GM12878 (cell line): ENCODE measurements at regions not wholly inside any gene's neighbourhood (a gene's known extent, or its start where the extent isn't known, plus 50 kb on each side); places are given as distances from the start of the nearest gene placed in this dataset.

Experiments used
- ATAC-seq: fragments of 200-7000 bp; cut with Tn5 transposase; 3 replicates; pipeline ENCODE4 v1.9.1; 2020; ENCODE audit warnings: mild to moderate bottlenecking, moderate library complexity
- BruUV-seq: library from RNA; stranded (reverse); fragments of 400-500 nt; replicated peaks from 2 replicates; lab custom pipeline; 2021; lab: Mats Ljungman, UMichigan
- CTCF ChIA-PET: fragments of 300-600 bp; sonication (Branson Sonifier 250); formaldehyde crosslinking; extraction: SDS; loops from one replicate; lab custom pipeline; 2021; ENCODE audit warnings: inconsistent platforms; lab: Yijun Ruan, JAX
- POLR2A ChIA-PET: fragments of 350-600 bp; formaldehyde crosslinking; extraction: SDS; loops from one replicate; lab custom pipeline; 2021; ENCODE audit warnings: inconsistent platforms; lab: Charles Lee
- RAD21 ChIA-PET: fragments of 300-600 bp; sonication (Branson Sonifier 250); formaldehyde crosslinking; loops from one replicate; lab custom pipeline; 2023; ENCODE audit warnings: antibody characterized with exemption; ENCODE audit not compliant: unreplicated experiment; lab: Charles Lee
- SMC1A ChIA-PET: fragments of 300-600 bp; sonication (Branson Sonifier 250); formaldehyde crosslinking; loops from one replicate; lab custom pipeline; 2023; ENCODE audit not compliant: unreplicated experiment, uncharacterized antibody; lab: Charles Lee
- DNase-seq: peaks from one replicate; pipeline ENCODE4 v3.0.0-alpha.2; 2011; ENCODE audit warnings: low read depth, low spot score
- FAIRE-seq: peaks from 3 replicates; lab custom pipeline; 2011; peaks lifted over from hg19 to GRCh38; lab: Jason Lieb, UNC
- H2AFZ ChIP-seq: 2 replicates; pipeline ENCODE4 v1.6.0; 2011; ENCODE audit warnings: low read depth, low read length, control low read depth; ENCODE audit not compliant: control insufficient read depth
- H3K27ac ChIP-seq: 2 replicates; pipeline ENCODE4 v1.5.1; 2011; ENCODE audit warnings: control low read depth; ENCODE audit not compliant: control insufficient read depth, insufficient read depth
- H3K27me3 ChIP-seq, 2 experiments: replicated peaks in 1 of 2; 2 replicates each; pipeline versions ENCODE4 v1.6.0 to v1.6.1; 2011; ENCODE audit warnings: low read length in 1 of 2; ENCODE audit not compliant: control insufficient read depth in 2 of 2, insufficient read depth in 2 of 2
- H3K36me3 ChIP-seq, 2 experiments: 2 replicates each; pipeline ENCODE4 v1.5.1; 2011; ENCODE audit warnings: low read length in 1 of 2; ENCODE audit not compliant: control insufficient read depth in 2 of 2, insufficient read depth in 2 of 2
- H3K4me1 ChIP-seq: 2 replicates; pipeline ENCODE4 v1.6.1; 2011; ENCODE audit warnings: mild to moderate bottlenecking, low read length, moderate library complexity, mixed read lengths; ENCODE audit not compliant: control insufficient read depth, insufficient read depth
- H3K4me2 ChIP-seq: 2 replicates; pipeline ENCODE4 v1.6.0; 2011; ENCODE audit warnings: control low read depth; ENCODE audit not compliant: control insufficient read depth, insufficient read depth
- H3K4me3 ChIP-seq: fragments of 200-600 bp; sonication (generic); 2 replicates; pipeline ENCODE4 v1.5.1; 2016
- H3K79me2 ChIP-seq: 2 replicates; pipeline ENCODE4 v1.6.0; 2011; ENCODE audit warnings: low read length; ENCODE audit not compliant: control insufficient read depth, insufficient read depth
- H3K9ac ChIP-seq: 2 replicates; pipeline ENCODE4 v1.8.0; 2011; ENCODE audit warnings: low read length, control low read depth, mixed read lengths; ENCODE audit not compliant: control insufficient read depth, insufficient read depth
- H3K9me3 ChIP-seq: replicated peaks from 3 replicates; pipeline ENCODE4 v1.5.1; 2011; ENCODE audit warnings: mild to moderate bottlenecking, low read length; ENCODE audit not compliant: control insufficient read depth, insufficient read depth
- H4K20me1 ChIP-seq: 2 replicates; pipeline ENCODE4 v1.6.0; 2011; ENCODE audit not compliant: control insufficient read depth, insufficient read depth
- ATF3 ChIP-seq: IDR thresholded peaks from 2 replicates; pipeline ENCODE4 v1.6.1; 2011; ENCODE audit warnings: low read depth, mild to moderate bottlenecking, low read length, moderate library complexity, borderline replicate concordance; ENCODE audit errors: extremely low read depth
- CBX3 ChIP-seq: fragments of 200-600 bp; sonication (generic); IDR thresholded peaks from 2 replicates; pipeline ENCODE4 v1.6.1; 2016; ENCODE audit warnings: low read depth, borderline replicate concordance
- DPF2 ChIP-seq: fragments of 450-650 bp; IDR thresholded peaks from 2 replicates; pipeline ENCODE4 v1.6.1; 2017; ENCODE audit warnings: mild to moderate bottlenecking
- E4F1 ChIP-seq: fragments of 450-650 bp; IDR thresholded peaks from 2 replicates; pipeline ENCODE4 v1.6.1; 2018; ENCODE audit warnings: borderline replicate concordance, mild to moderate bottlenecking; ENCODE audit not compliant: partially characterized antibody
- EED ChIP-seq: sonication (generic); IDR thresholded peaks from 2 replicates; pipeline ENCODE4 v1.6.1; 2016; ENCODE audit warnings: antibody characterized with exemption, low read depth
- HDGF ChIP-seq: fragments of 450-650 bp; IDR thresholded peaks from 2 replicates; pipeline ENCODE4 v1.6.1; 2016; ENCODE audit warnings: antibody characterized with exemption
- SPI1 ChIP-seq: IDR thresholded peaks from 2 replicates; pipeline ENCODE4 v1.6.1; 2011; ENCODE audit warnings: low read depth, mild to moderate bottlenecking, low read length, moderate library complexity, borderline replicate concordance; ENCODE audit not compliant: insufficient read depth
- SUPT20H ChIP-seq: IDR thresholded peaks from 2 replicates; pipeline ENCODE4 v1.6.1; 2011; ENCODE audit warnings: low read depth, mild to moderate bottlenecking, low read length, moderate library complexity, borderline replicate concordance; ENCODE audit not compliant: control insufficient read depth
- TCF12 ChIP-seq: IDR thresholded peaks from 2 replicates; pipeline ENCODE4 v1.6.1; 2011; ENCODE audit warnings: low read depth, mild to moderate bottlenecking, low read length
- USF2 ChIP-seq: IDR thresholded peaks from 2 replicates; pipeline ENCODE4 v1.6.1; 2011; ENCODE audit warnings: low read depth, low read length, improper control_type of control experiment, borderline replicate concordance
- ZBTB11 ChIP-seq: fragments of 450-650 bp; formaldehyde crosslinking; IDR thresholded peaks from 2 replicates; pipeline ENCODE4 v1.5.0; 2022; ENCODE audit warnings: mild to moderate bottlenecking, missing genetic modification characterization
- ZNF217 ChIP-seq: fragments of 450-650 bp; IDR thresholded peaks from 2 replicates; pipeline ENCODE4 v1.6.1; 2017; ENCODE audit warnings: antibody characterized with exemption, mild to moderate bottlenecking
- WGBS: methylation state at CpG from one replicate; pipeline ENCODE4 v1.1.6; 2016; ENCODE audit warnings: low lambda C conversion rate; ENCODE audit not compliant: insufficient replicate concordance, insufficient coverage; ENCODE audit errors: missing lambda C conversion rate; 5-methylcytosine and 5-hydroxymethylcytosine counted together
- in situ Hi-C: fragments of 300-500 bp; cut with MboI; formaldehyde crosslinking; loops from 9 replicates; pipeline ENCODE4 v1.14.3; 2018; ENCODE audit warnings: mixed read lengths
- intact Hi-C: fragments of 100-400 bp; cut with micrococcal nuclease; formaldehyde crosslinking; loops from one replicate; pipeline ENCODE4 v1.14.2; 2022; ENCODE audit not compliant: unreplicated experiment

- intact Hi-C loops: no loop called here
- TF ChIP-seq SUPT20H (no peak), ZBTB11 (CRISPR knock-in tag) (no peak), DPF2 (no peak), TCF12 (no peak), ZNF217 (no peak), ATF3 (no peak), CBX3 (no peak), EED (no peak), USF2 (no peak), E4F1 (no peak), HDGF (no peak), SPI1 (no peak)
- TF ChIP-seq, all 136 proteins: peak for 0
- ChIA-PET POLR2A (no interaction called here), SMC1A (no interaction called here), CTCF (no interaction called here), RAD21 (no interaction called here)
- H3K4me2 ChIP-seq: no peak overlapping the region
- DNase-seq: no peak
- no peaks in the 10 kb centered on the region; the same call in 2 of the 3 replicates for H3K9me3 ChIP-seq
- H3K27me3 ChIP-seq: no peaks in the 10 kb centered on the region
- no peaks in the 10 kb centered on the region for H3K36me3 ChIP-seq
- in situ Hi-C loops: no loop called here
- ATAC-seq: no peak
- no peaks in the 10 kb centered on the region for H3K79me2 ChIP-seq
- no peak overlapping the region for H3K27ac ChIP-seq
- H3K4me1 ChIP-seq: no peaks in the 10 kb centered on the region
- WGBS: 50% methylated on average over 11 of the region's 11 CpGs
- H3K9ac ChIP-seq: no peak overlapping the region
- FAIRE-seq: no peak
- H4K20me1 ChIP-seq: no peaks in the 10 kb centered on the region
- no TSS peak for BruUV-seq
- no peak overlapping the region for H3K4me3 ChIP-seq
- no peak overlapping the region for H2AFZ ChIP-seq
Measured at GRCh38 chr5:175001876-175002645, 277.7 kb downstream of the MSX2 start.
